ENCODE measurements at regions not wholly inside any gene's neighbourhood (a gene's known extent, or its start where the extent isn't known, plus 50 kb on each side); places are given as distances from the start of the nearest gene placed in this dataset.

GRCh38 chr13:31963631-31964030, 67.9 kb upstream of the FRY start:
- TF ChIP-seq CTCF (IDR thresholded peaks at IDR 0.05; ENCODE audit: insufficient read depth, low read depth, low read length, missing control alignments), result no peak
- no peak for DNase-seq (ENCODE audit: low read depth)
- H3K4me3 ChIP-seq (ENCODE audit: low read length), result no peak overlapping the region

DNA sequence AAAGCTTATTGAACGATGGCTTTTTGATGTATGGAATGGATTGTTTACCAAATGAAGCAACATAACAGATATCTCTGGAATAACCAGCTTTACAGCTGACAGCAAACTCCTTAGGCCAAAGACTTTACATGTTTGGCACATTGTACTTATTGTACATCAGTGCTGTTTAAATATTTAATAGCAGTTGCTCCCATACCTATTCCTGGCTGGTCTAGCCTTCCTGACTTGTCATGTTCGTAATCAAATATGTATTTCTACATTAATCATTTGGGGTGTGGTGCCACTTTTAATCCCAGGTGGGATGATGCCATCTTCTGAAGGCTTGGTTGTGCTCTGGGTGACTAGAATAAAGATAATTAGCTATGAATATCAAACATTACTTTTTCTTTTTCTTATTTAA, 67.4 kb upstream of the FRY start:
- TF ChIP-seq CTCF (IDR thresholded peaks at IDR 0.05; ENCODE audit: insufficient read depth, low read depth, low read length, missing control alignments), result no peak
- no peak overlapping the region for H3K4me3 ChIP-seq (ENCODE audit: low read length)
- DNase-seq (ENCODE audit: low read depth), result peak; percentile 57

GRCh38 chr13:31965361-31966066, 66.1 kb upstream of the FRY start:
- H3K4me3 ChIP-seq (ENCODE audit: low read length), result no peak overlapping the region
- DNase-seq (ENCODE audit: low read depth), result peak; percentile 19
- TF ChIP-seq CTCF (IDR thresholded peaks at IDR 0.05; ENCODE audit: insufficient read depth, low read depth, low read length, missing control alignments), result no peak

DNA sequence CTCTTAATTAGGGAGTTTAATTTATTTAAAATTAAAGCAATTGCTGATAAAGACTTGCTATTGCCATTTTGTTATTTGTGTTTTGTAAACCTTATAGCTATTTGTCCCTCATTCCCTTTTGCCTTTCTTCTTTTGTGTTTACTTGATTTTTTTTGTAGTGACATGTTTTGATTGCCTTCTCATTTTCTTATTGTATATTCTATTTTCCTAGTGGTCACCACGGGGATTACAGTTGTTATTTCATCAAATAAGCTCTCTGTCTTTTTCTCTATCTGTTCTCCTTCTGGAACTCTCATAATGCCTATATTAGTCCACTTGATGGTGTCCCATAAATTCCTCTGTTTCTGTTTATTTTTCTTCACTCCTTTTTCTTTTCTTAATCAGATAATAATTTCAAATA, 64.4 kb upstream of the FRY start:
- no peak for DNase-seq (ENCODE audit: low read depth)
- H3K4me3 ChIP-seq (ENCODE audit: low read length), result no peak overlapping the region
- TF ChIP-seq CTCF (IDR thresholded peaks at IDR 0.05; ENCODE audit: insufficient read depth, low read depth, low read length, missing control alignments), result peak; percentile 17

DNA sequence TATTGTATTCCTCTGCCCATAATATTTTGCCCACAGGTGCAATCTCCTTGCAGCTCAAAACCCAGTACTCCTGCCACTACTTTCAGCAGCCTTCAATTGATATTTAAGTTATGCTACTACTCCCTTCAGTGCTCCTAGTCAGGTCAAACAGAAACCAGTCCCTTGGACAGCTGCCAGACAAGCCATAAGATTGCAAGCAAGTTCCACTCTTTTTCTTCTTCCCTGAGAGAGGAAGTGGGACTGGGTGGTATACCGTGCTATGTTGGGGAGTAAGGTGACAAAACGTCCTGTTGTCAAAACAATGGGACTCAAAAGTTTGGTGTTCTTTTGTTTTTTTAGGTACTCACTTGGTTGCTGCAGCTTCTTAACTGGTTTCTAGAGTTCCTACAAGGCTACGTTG, 63.1 kb upstream of the FRY start:
- no peak for TF ChIP-seq CTCF (IDR thresholded peaks at IDR 0.05; ENCODE audit: insufficient read depth, low read depth, low read length, missing control alignments)
- no peak for DNase-seq (ENCODE audit: low read depth)
- H3K4me3 ChIP-seq (ENCODE audit: low read length), result no peak overlapping the region

GRCh38 chr13:31970231-31970930, 61.2 kb upstream of the FRY start:
- peak; percentile 81 for DNase-seq (ENCODE audit: low read depth)
- no peak overlapping the region for H3K4me3 ChIP-seq (ENCODE audit: low read length)
- no peak for TF ChIP-seq CTCF (IDR thresholded peaks at IDR 0.05; ENCODE audit: insufficient read depth, low read depth, low read length, missing control alignments)
